ENCODE measurements at regions not wholly inside any gene's neighbourhood (a gene's known extent, or its start where the extent isn't known, plus 50 kb on each side); places are given as distances from the start of the nearest gene placed in this dataset.

DNA sequence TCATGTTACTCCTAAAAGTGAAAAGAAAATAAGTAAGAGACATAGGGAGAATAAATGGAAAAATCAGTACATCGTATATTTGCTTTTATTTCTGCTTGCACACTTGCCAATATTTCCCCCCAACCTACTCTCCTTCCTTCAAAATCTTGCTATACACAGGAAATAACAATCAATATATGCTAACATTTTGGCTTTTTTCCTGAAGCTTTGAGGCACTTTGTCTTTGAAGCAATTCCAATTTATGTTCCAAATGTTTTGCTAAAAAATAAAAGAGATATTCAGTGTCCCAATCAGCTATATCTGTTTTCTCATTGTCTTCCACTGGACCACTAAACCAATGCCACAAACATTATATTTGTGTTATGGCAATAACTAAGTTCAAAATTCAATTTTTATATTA, 184.0 kb upstream of the NEGR1 start:
- no peaks in the 10 kb centered on the region for H4K20me1 ChIP-seq (ENCODE audit: control insufficient read depth, insufficient read depth)
- no peak overlapping the region for H3K4me3 ChIP-seq
- no peaks in the 10 kb centered on the region for H3K27me3 ChIP-seq (replicated peaks in 1 of 2; ENCODE audit: control insufficient read depth in 2 of 2, insufficient read depth in 2 of 2, low read length in 1 of 2)
- TF ChIP-seq CHD1 (IDR thresholded peaks at IDR 0.05; ENCODE audit: low read depth, low read length): no peak
- TF ChIP-seq, protein P1, sequence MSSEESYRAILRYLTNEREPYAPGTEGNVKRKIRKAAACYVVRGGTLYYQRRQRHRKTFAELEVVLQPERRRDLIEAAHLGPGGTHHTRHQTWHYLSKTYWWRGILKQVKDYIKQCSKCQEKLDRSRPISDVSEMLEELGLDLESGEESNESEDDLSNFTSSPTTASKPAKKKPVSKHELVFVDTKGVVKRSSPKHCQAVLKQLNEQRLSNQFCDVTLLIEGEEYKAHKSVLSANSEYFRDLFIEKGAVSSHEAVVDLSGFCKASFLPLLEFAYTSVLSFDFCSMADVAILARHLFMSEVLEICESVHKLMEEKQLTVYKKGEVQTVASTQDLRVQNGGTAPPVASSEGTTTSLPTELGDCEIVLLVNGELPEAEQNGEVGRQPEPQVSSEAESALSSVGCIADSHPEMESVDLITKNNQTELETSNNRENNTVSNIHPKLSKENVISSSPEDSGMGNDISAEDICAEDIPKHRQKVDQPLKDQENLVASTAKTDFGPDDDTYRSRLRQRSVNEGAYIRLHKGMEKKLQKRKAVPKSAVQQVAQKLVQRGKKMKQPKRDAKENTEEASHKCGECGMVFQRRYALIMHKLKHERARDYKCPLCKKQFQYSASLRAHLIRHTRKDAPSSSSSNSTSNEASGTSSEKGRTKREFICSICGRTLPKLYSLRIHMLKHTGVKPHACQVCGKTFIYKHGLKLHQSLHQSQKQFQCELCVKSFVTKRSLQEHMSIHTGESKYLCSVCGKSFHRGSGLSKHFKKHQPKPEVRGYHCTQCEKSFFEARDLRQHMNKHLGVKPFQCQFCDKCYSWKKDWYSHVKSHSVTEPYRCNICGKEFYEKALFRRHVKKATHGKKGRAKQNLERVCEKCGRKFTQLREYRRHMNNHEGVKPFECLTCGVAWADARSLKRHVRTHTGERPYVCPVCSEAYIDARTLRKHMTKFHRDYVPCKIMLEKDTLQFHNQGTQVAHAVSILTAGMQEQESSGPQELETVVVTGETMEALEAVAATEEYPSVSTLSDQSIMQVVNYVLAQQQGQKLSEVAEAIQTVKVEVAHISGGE (CRISPR knock-in tag; IDR thresholded peaks at IDR 0.05): no peak
- no peak for TF ChIP-seq TCF3 (IDR thresholded peaks at IDR 0.05; ENCODE audit: borderline replicate concordance, insufficient read depth, low read depth, low read length)
- no peak for TF ChIP-seq TCF7 (IDR thresholded peaks at IDR 0.05; ENCODE audit: borderline replicate concordance)
- TF ChIP-seq EP300 (IDR thresholded peaks at IDR 0.05; ENCODE audit: borderline replicate concordance in 1 of 2, control insufficient read depth in 1 of 2, low read depth in 2 of 2, low read length in 2 of 2): no peak
- TF ChIP-seq RFX5 (IDR thresholded peaks at IDR 0.05; ENCODE audit: low read depth, low read length): no peak
- no peak for TF ChIP-seq STAT3 (IDR thresholded peaks at IDR 0.05; ENCODE audit: low read depth, low read length)
- no peak for TF ChIP-seq MEF2A (IDR thresholded peaks at IDR 0.05; ENCODE audit: insufficient read depth, low read depth, low read length)
- TF ChIP-seq CHD4 (IDR thresholded peaks at IDR 0.05): no peak
- TF ChIP-seq SMARCA5 (IDR thresholded peaks at IDR 0.05): no peak
- TF ChIP-seq JUNB (IDR thresholded peaks at IDR 0.05): no peak
- TF ChIP-seq EGR1 (IDR thresholded peaks at IDR 0.05; ENCODE audit: borderline replicate concordance in 1 of 2, low read depth in 2 of 2, low read length in 2 of 2): no peak
- TF ChIP-seq CTCF (IDR thresholded peaks at IDR 0.05 in 2 of 3, conservative IDR thresholded peaks at IDR 0.05 in 1 of 3; ENCODE audit: control insufficient read depth in 2 of 3, extremely low read depth in 1 of 3, insufficient read depth in 1 of 3, low read depth in 3 of 3, low read length in 3 of 3): no peak
- no peak for TF ChIP-seq CBX3 (IDR thresholded peaks at IDR 0.05; ENCODE audit: borderline replicate concordance, low read depth)
- TF ChIP-seq, protein P2, sequence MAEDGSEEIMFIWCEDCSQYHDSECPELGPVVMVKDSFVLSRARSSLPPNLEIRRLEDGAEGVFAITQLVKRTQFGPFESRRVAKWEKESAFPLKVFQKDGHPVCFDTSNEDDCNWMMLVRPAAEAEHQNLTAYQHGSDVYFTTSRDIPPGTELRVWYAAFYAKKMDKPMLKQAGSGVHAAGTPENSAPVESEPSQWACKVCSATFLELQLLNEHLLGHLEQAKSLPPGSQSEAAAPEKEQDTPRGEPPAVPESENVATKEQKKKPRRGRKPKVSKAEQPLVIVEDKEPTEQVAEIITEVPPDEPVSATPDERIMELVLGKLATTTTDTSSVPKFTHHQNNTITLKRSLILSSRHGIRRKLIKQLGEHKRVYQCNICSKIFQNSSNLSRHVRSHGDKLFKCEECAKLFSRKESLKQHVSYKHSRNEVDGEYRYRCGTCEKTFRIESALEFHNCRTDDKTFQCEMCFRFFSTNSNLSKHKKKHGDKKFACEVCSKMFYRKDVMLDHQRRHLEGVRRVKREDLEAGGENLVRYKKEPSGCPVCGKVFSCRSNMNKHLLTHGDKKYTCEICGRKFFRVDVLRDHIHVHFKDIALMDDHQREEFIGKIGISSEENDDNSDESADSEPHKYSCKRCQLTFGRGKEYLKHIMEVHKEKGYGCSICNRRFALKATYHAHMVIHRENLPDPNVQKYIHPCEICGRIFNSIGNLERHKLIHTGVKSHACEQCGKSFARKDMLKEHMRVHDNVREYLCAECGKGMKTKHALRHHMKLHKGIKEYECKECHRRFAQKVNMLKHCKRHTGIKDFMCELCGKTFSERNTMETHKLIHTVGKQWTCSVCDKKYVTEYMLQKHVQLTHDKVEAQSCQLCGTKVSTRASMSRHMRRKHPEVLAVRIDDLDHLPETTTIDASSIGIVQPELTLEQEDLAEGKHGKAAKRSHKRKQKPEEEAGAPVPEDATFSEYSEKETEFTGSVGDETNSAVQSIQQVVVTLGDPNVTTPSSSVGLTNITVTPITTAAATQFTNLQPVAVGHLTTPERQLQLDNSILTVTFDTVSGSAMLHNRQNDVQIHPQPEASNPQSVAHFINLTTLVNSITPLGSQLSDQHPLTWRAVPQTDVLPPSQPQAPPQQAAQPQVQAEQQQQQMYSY (CRISPR knock-in tag; IDR thresholded peaks at IDR 0.05): no peak
- RAD21 ChIA-PET (ENCODE audit: unreplicated experiment): no interaction called here
- WGBS (ENCODE audit: insufficient coverage, insufficient replicate concordance, low lambda C conversion rate, missing lambda C conversion rate): 0% methylated on average over 1 of the region's 1 CpG
- H3K9ac ChIP-seq (ENCODE audit: control insufficient read depth, insufficient read depth, low read length): no peak overlapping the region
- no peak overlapping the region for H2AFZ ChIP-seq (ENCODE audit: control insufficient read depth, low read depth, low read length)
- in situ Hi-C loops (cut with MboI) (no loop called here), intact Hi-C loops (cut with micrococcal nuclease; ENCODE audit: unreplicated experiment) (no loop called here)
- ATAC-seq (no peak), FAIRE-seq (no peak), DNase-seq (ENCODE audit: low read depth, low spot score) (no peak)
- H3K27ac ChIP-seq (ENCODE audit: control insufficient read depth, insufficient read depth): no peak overlapping the region
- no peaks in the 10 kb centered on the region for H3K4me1 ChIP-seq (ENCODE audit: control insufficient read depth, insufficient read depth, low read length)
- SMC1A ChIA-PET (ENCODE audit: uncharacterized antibody, unreplicated experiment): no interaction called here
- H3K79me2 ChIP-seq (ENCODE audit: control insufficient read depth, insufficient read depth, low read length): no peaks in the 10 kb centered on the region
- H3K36me3 ChIP-seq (ENCODE audit: control insufficient read depth in 2 of 2, insufficient read depth in 2 of 2, low read length in 1 of 2): no peaks in the 10 kb centered on the region
- POLR2A ChIA-PET: no interaction called here
- CTCF ChIA-PET: no interaction called here
- BruUV-seq (replicated peaks): no TSS peak
- no peaks in the 10 kb centered on the region for H3K9me3 ChIP-seq (replicated peaks; ENCODE audit: control insufficient read depth, insufficient read depth, low read length)
- H3K4me2 ChIP-seq (ENCODE audit: control insufficient read depth, insufficient read depth): no peak overlapping the region
